ENCODE measurements at regions not wholly inside any gene's neighbourhood (a gene's known extent, or its start where the extent isn't known, plus 50 kb on each side); places are given as distances from the start of the nearest gene placed in this dataset.

GRCh38 chr17:65449495-65449894, 112.0 kb downstream of the AXIN2 start:
- Histone ChIP-seq H3K4me3 (no peak overlapping the region), H3K4me1 (no peaks in the 10 kb centered on the region), H3K36me3 (no peaks in the 10 kb centered on the region), H3K27ac (no peak overlapping the region), H3K9me3 (no peaks in the 10 kb centered on the region), H3K27me3 (no peaks in the 10 kb centered on the region)
- no peak for ATAC-seq
- intact Hi-C loops (cut with DNase I) = no loop called here
- 73% methylated on average over 3 of the region's 4 CpGs for WGBS (ENCODE audit: insufficient coverage, low coverage, low lambda C conversion rate, missing lambda C conversion rate)
- TF ChIP-seq POLR2A (IDR thresholded peaks at IDR 0.05) (no peak), CTCF (IDR thresholded peaks at IDR 0.05) (no peak)
- DNase-seq = no peak

GRCh38 chr17:65447823-65448222, 113.6 kb downstream of the AXIN2 start:
- Histone ChIP-seq H3K4me1 (no peaks in the 10 kb centered on the region), H3K27me3 (no peaks in the 10 kb centered on the region), H3K27ac (no peak overlapping the region), H3K9me3 (no peaks in the 10 kb centered on the region), H3K36me3 (no peaks in the 10 kb centered on the region), H3K4me3 (no peak overlapping the region)
- DNase-seq (no peak), ATAC-seq (no peak)
- WGBS (ENCODE audit: insufficient coverage, low coverage, low lambda C conversion rate, missing lambda C conversion rate) = 30% methylated on average over 2 of the region's 2 CpGs
- intact Hi-C loops (cut with DNase I) = no loop called here
- TF ChIP-seq CTCF (IDR thresholded peaks at IDR 0.05) (no peak), POLR2A (IDR thresholded peaks at IDR 0.05) (no peak)

- ATAC-seq (no peak), DNase-seq (no peak)
- WGBS (ENCODE audit: insufficient coverage, low coverage, low lambda C conversion rate, missing lambda C conversion rate) = 56% methylated on average over 4 of the region's 6 CpGs
- TF ChIP-seq POLR2A (IDR thresholded peaks at IDR 0.05) (no peak), CTCF (IDR thresholded peaks at IDR 0.05) (no peak)
- H3K36me3 ChIP-seq = no peaks in the 10 kb centered on the region
- no peak overlapping the region for H3K27ac ChIP-seq
- H3K27me3 ChIP-seq = no peaks in the 10 kb centered on the region
- no peak overlapping the region for H3K4me3 ChIP-seq
- intact Hi-C loops (cut with DNase I) = no loop called here
- H3K4me1 ChIP-seq = no peaks in the 10 kb centered on the region
- no peaks in the 10 kb centered on the region for H3K9me3 ChIP-seq
These were observed 114.5 kb downstream of the AXIN2 start for GRCh38 chr17:65446838-65447526.

- H3K4me1 ChIP-seq = no peaks in the 10 kb centered on the region
- no peak overlapping the region for H3K4me3 ChIP-seq
- H3K9me3 ChIP-seq = no peaks in the 10 kb centered on the region
- no peaks in the 10 kb centered on the region for H3K36me3 ChIP-seq
- H3K27me3 ChIP-seq = no peaks in the 10 kb centered on the region
- H3K27ac ChIP-seq = no peak overlapping the region
- WGBS (ENCODE audit: insufficient coverage, low coverage, low lambda C conversion rate, missing lambda C conversion rate) = 78% methylated on average over 3 of the region's 3 CpGs
- no peak for ATAC-seq
- no peak for TF ChIP-seq POLR2A (IDR thresholded peaks at IDR 0.05)
- no peak for TF ChIP-seq CTCF (IDR thresholded peaks at IDR 0.05)
- intact Hi-C loops (cut with DNase I) = no loop called here
- DNase-seq = no peak
These were observed 115.4 kb downstream of the AXIN2 start for GRCh38 chr17:65446043-65446442.

- no peak for TF ChIP-seq CTCF (IDR thresholded peaks at IDR 0.05)
- TF ChIP-seq POLR2A (IDR thresholded peaks at IDR 0.05) = no peak
- Histone ChIP-seq H3K4me1 (no peaks in the 10 kb centered on the region), H3K9me3 (no peaks in the 10 kb centered on the region), H3K27me3 (no peaks in the 10 kb centered on the region), H3K4me3 (no peak overlapping the region), H3K27ac (no peak overlapping the region), H3K36me3 (no peaks in the 10 kb centered on the region)
- WGBS (ENCODE audit: insufficient coverage, low coverage, low lambda C conversion rate, missing lambda C conversion rate) = 73% methylated on average over 5 of the region's 5 CpGs
- ATAC-seq = no peak
- intact Hi-C loops (cut with DNase I) = no loop called here
- DNase-seq = no peak
These were observed 117.4 kb downstream of the AXIN2 start for GRCh38 chr17:65444049-65444448.

Data from right lobe of liver (tissue), 6 donors.